Neural cell (in vitro differentiated cells): ENCODE measurements at regions not wholly inside any gene's neighbourhood (a gene's known extent, or its start where the extent isn't known, plus 50 kb on each side); places are given as distances from the start of the nearest gene placed in this dataset.

Source experiments
- CTCF ChIP-seq: fragments of 450-650 bp; IDR thresholded peaks from 2 replicates; pipeline ENCODE4 v1.5.1; 2014; ENCODE audit warnings: antibody characterized with exemption, mild to moderate bottlenecking, moderate library complexity; ENCODE audit not compliant: poor library complexity, severe bottlenecking
- EZH2 ChIP-seq: fragments of 200-600, 300-800 bp; shearing (Covaris generic), sonication (generic); IDR thresholded peaks from 2 replicates; pipeline ENCODE4 v1.6.1; 2014; ENCODE audit warnings: antibody characterized with exemption, low read length, borderline replicate concordance, mild to moderate bottlenecking; ENCODE audit not compliant: insufficient read depth, poor library complexity, severe bottlenecking
- POLR2AphosphoS5 ChIP-seq: IDR thresholded peaks from 2 replicates; pipeline ENCODE4 v1.6.1; 2012
- SMC3 ChIP-seq: fragments of 450-650 bp; conservative IDR thresholded peaks from 2 replicates; pipeline ENCODE4 v1.6.1; 2014; ENCODE audit warnings: antibody characterized with exemption, mild to moderate bottlenecking, moderate library complexity; ENCODE audit not compliant: poor library complexity

DNA sequence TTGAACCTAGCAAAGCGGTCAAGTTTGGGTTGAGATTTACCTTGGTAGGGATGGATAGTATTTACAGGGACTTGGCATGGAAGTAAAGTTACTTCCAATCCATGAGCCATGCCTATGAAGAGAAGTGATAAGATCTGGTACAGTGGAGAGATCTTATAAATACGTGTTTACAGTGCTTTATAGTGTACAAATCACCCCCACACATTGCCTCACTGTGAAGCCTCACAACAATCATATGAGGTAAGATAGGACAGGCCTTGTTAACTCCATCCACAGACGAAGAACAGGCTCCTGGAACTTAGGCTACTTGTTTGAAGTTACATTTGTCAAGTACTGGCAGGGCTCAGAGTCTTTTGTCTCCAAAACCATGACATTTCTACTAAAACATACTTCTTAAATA is 159.8 kb downstream of the PLPPR4 start:
- TF ChIP-seq CTCF = no peak
- no peak for TF ChIP-seq POLR2AphosphoS5
- TF ChIP-seq SMC3 = no peak
- no peak for TF ChIP-seq EZH2
